HEK293 (cell line): ENCODE measurements at regions not wholly inside any gene's neighbourhood (a gene's known extent, or its start where the extent isn't known, plus 50 kb on each side); places are given as distances from the start of the nearest gene placed in this dataset.
A peak's percentile ranks its signal among the peaks of the same experiment; 100 is the strongest.

Experiments
- CTCF ChIA-PET: fragments of 350-600 bp; formaldehyde crosslinking; extraction: SDS; loops from one replicate; lab custom pipeline; 2021; ENCODE audit warnings: antibody characterized with exemption; lab: Yijun Ruan, JAX
- POLR2A ChIA-PET: fragments of 300-600 bp; formaldehyde crosslinking; extraction: SDS; loops from one replicate; lab custom pipeline; 2020; ENCODE audit warnings: antibody characterized with exemption, inconsistent platforms; lab: Yijun Ruan, JAX
- H3K27ac ChIP-seq: fragments of 200-500 bp; sonication (Bioruptor generic); 2 replicates; pipeline ENCODE4 v1.5.1; 2014; ENCODE audit warnings: low read depth, low read length, control low read depth, inconsistent platforms; ENCODE audit errors: extremely low read depth
- H3K36me3 ChIP-seq, 2 experiments: fragments of 200-500 bp in 1 of 2; sonication (Bioruptor generic) in 1 of 2; 1 replicate in 1 of 2; 2 replicates in 1 of 2; pipeline ENCODE4 v1.5.1; 2014 to 2017; ENCODE audit warnings: inconsistent platforms in 2 of 2, low read length in 2 of 2; ENCODE audit not compliant: control insufficient read depth in 2 of 2, insufficient read depth in 1 of 2
- H3K4me1 ChIP-seq: fragments of 200-500 bp; sonication (Bioruptor generic); 2 replicates; pipeline ENCODE4 v1.5.1; 2014; ENCODE audit warnings: mild to moderate bottlenecking, low read length, inconsistent platforms; ENCODE audit not compliant: control insufficient read depth, insufficient read depth
- H3K4me3 ChIP-seq: 2 replicates; pipeline ENCODE4 v1.5.1; 2011; ENCODE audit warnings: low read depth, mild to moderate bottlenecking, control low read depth, low read length, moderate library complexity
- H3K9me3 ChIP-seq: fragments of 200-500 bp; sonication (Bioruptor generic); 2 replicates; pipeline ENCODE4 v1.5.1; 2014; ENCODE audit warnings: low read depth, low read length, inconsistent platforms; ENCODE audit not compliant: control insufficient read depth, insufficient read depth
- HOXC10 ChIP-seq: sonication (generic); formaldehyde crosslinking; IDR thresholded peaks from 2 replicates; pipeline ENCODE4 v1.8.1; 2023; ENCODE audit warnings: mild to moderate bottlenecking, missing genetic modification reagents
- IKZF3 ChIP-seq: fragments of 450-650 bp; IDR thresholded peaks from 2 replicates; pipeline ENCODE4 v1.5.0; 2018; ENCODE audit warnings: missing biosample characterization, mild to moderate bottlenecking, missing genetic modification characterization, moderate library complexity
- PRDM1 ChIP-seq: fragments of 450-650 bp; formaldehyde crosslinking; IDR thresholded peaks from 2 replicates; pipeline ENCODE4; 2016; ENCODE audit warnings: missing biosample characterization, missing genetic modification characterization
- SALL2 ChIP-seq: fragments of 450-650 bp; formaldehyde crosslinking; IDR thresholded peaks from 2 replicates; pipeline ENCODE4 v1.5.0; 2017; ENCODE audit warnings: missing biosample characterization, mild to moderate bottlenecking, missing genetic modification characterization, borderline replicate concordance
- ZFP37 ChIP-seq: fragments of 450-650 bp; formaldehyde crosslinking; IDR thresholded peaks from 2 replicates; pipeline ENCODE4 v1.5.1; 2016; ENCODE audit warnings: missing biosample characterization, missing genetic modification characterization
- ZNF16 ChIP-seq: fragments of 450-650 bp; formaldehyde crosslinking; IDR thresholded peaks from 2 replicates; pipeline ENCODE4 v1.5.1; 2016; ENCODE audit warnings: low read depth, missing biosample characterization, missing genetic modification characterization
- ZNF23 ChIP-seq: fragments of 450-650 bp; formaldehyde crosslinking; IDR thresholded peaks from 2 replicates; pipeline ENCODE4 v1.5.1; 2016; ENCODE audit warnings: missing biosample characterization, missing genetic modification characterization, borderline replicate concordance
- ZNF292 ChIP-seq: fragments of 450-650 bp; formaldehyde crosslinking; IDR thresholded peaks from 2 replicates; pipeline ENCODE4 v1.5.1; 2016; ENCODE audit warnings: low read depth, missing biosample characterization, missing genetic modification characterization, borderline replicate concordance
- ZNF302 ChIP-seq: fragments of 450-650 bp; formaldehyde crosslinking; IDR thresholded peaks from 2 replicates; pipeline ENCODE4 v1.5.1; 2016; ENCODE audit warnings: missing biosample characterization, missing genetic modification characterization, low read depth
- ZNF433 ChIP-seq: fragments of 450-650 bp; formaldehyde crosslinking; IDR thresholded peaks from 2 replicates; pipeline ENCODE4 v1.5.1; 2016; ENCODE audit warnings: missing biosample characterization, missing genetic modification characterization, low read depth
- ZNF529 ChIP-seq: fragments of 450-650 bp; formaldehyde crosslinking; IDR thresholded peaks from 2 replicates; pipeline ENCODE4 v1.5.1; 2017; ENCODE audit warnings: missing genetic modification characterization, missing biosample characterization; ENCODE audit not compliant: insufficient replicate concordance
- ZNF548 ChIP-seq: fragments of 450-650 bp; formaldehyde crosslinking; IDR thresholded peaks from 2 replicates; pipeline ENCODE4 v1.5.1; 2016; ENCODE audit warnings: missing biosample characterization, missing genetic modification characterization
- ZNF600 ChIP-seq: fragments of 450-650 bp; formaldehyde crosslinking; IDR thresholded peaks from 2 replicates; pipeline ENCODE4 v1.5.1; 2016; ENCODE audit warnings: missing biosample characterization, missing genetic modification characterization
- ZNF777 ChIP-seq: fragments of 450-650 bp; formaldehyde crosslinking; IDR thresholded peaks from 2 replicates; pipeline ENCODE4 v1.5.1; 2017; ENCODE audit warnings: missing biosample characterization, missing genetic modification characterization, borderline replicate concordance
- ZNF792 ChIP-seq: fragments of 450-650 bp; formaldehyde crosslinking; IDR thresholded peaks from 2 replicates; pipeline ENCODE4 v1.5.1; 2016; ENCODE audit warnings: missing biosample characterization, missing genetic modification characterization
- ZSCAN30 ChIP-seq: fragments of 450-650 bp; IDR thresholded peaks from 2 replicates; pipeline ENCODE4 v1.5.1; 2018; ENCODE audit warnings: missing biosample characterization, mild to moderate bottlenecking, missing genetic modification characterization, moderate library complexity
- TF ChIP-seq, protein P1 (sequence below): fragments of 450-650 bp; formaldehyde crosslinking; IDR thresholded peaks from 2 replicates; pipeline ENCODE4 v1.5.1; 2017; ENCODE audit warnings: missing biosample characterization, missing genetic modification characterization
- TF ChIP-seq, protein P2 (sequence below): fragments of 450-650 bp; formaldehyde crosslinking; IDR thresholded peaks from 2 replicates; pipeline ENCODE4 v1.5.1; 2016; ENCODE audit warnings: missing biosample characterization, missing genetic modification characterization
- TF ChIP-seq, protein P3 (sequence below): fragments of 450-650 bp; formaldehyde crosslinking; IDR thresholded peaks from 2 replicates; pipeline ENCODE4 v1.5.1; 2017; ENCODE audit warnings: missing biosample characterization, missing genetic modification characterization
- TF ChIP-seq, protein P4 (sequence below): IDR thresholded peaks from 2 replicates; pipeline ENCODE4 v1.6.1; 2011; ENCODE audit warnings: mild to moderate bottlenecking, low read depth, low read length, borderline replicate concordance
- TF ChIP-seq, protein P5 (sequence below): fragments of 450-650 bp; formaldehyde crosslinking; conservative IDR thresholded peaks from 2 replicates; pipeline ENCODE4 v1.5.1; 2016; ENCODE audit warnings: low read depth, missing biosample characterization, missing genetic modification characterization

DNA sequence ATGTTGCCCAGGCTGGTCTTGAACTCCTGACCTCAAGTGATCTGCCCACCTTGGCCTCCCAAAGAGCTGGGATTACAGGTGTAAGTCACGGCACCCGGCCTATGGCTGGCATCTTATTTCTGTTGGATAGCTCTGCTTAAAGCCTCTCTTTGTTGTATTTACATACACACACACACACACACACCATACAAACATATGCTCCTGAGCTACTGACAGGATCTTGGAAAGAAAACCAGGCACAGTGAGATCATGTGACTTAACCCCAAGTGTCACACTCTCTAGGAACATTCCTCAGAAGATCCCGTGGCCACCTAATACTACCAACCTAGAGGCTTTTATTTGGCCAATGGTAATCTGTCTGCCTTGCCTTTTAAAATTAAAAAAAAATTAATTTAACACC lies 85.1 kb upstream of the HAAO start:
- Histone ChIP-seq H3K27ac (no peak overlapping the region), H3K4me3 (no peak overlapping the region), H3K36me3 (no peaks in the 10 kb centered on the region), H3K9me3 (no peaks in the 10 kb centered on the region), H3K4me1 (no peaks in the 10 kb centered on the region)
- TF ChIP-seq, protein P1, sequence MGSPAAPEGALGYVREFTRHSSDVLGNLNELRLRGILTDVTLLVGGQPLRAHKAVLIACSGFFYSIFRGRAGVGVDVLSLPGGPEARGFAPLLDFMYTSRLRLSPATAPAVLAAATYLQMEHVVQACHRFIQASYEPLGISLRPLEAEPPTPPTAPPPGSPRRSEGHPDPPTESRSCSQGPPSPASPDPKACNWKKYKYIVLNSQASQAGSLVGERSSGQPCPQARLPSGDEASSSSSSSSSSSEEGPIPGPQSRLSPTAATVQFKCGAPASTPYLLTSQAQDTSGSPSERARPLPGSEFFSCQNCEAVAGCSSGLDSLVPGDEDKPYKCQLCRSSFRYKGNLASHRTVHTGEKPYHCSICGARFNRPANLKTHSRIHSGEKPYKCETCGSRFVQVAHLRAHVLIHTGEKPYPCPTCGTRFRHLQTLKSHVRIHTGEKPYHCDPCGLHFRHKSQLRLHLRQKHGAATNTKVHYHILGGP, result peak; percentile 50; the same call in 1 of the 2 replicates
- no peak for TF ChIP-seq SALL2 (tag by site-specific recombination)
- ChIA-PET CTCF (no interaction called here), POLR2A (no interaction called here)

DNA sequence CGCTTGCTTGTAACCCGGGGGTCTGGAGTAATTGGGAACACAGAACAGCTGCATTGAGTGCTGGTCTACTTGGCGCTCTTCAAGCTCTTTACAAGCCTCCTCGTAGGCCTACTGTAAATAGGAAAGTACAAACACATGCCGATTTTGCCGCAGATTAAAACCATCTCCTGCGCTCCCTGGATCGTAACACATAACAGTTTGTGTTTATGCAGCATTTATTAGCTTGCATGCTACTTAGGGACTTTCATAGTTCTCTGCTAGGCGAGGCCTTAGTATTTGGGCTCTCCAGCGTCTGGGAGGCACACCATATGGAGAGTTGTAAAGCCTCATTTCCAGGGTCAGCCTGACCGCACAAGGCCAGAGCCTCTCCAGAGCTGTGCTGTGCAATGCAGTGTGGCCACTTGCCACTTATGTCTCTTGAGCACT lies 84.0 kb upstream of the HAAO start:
- no peaks in the 10 kb centered on the region for H3K36me3 ChIP-seq
- no peak for TF ChIP-seq ZNF433 (tag by site-specific recombination)
- TF ChIP-seq, protein P2, sequence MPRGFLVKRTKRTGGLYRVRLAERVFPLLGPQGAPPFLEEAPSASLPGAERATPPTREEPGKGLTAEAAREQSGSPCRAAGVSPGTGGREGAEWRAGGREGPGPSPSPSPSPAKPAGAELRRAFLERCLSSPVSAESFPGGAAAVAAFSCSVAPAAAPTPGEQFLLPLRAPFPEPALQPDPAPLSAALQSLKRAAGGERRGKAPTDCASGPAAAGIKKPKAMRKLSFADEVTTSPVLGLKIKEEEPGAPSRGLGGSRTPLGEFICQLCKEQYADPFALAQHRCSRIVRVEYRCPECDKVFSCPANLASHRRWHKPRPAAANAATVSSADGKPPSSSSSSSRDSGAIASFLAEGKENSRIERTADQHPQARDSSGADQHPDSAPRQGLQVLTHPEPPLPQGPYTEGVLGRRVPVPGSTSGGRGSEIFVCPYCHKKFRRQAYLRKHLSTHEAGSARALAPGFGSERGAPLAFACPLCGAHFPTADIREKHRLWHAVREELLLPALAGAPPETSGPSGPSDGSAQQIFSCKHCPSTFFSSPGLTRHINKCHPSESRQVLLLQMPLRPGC, result no peak
- TF ChIP-seq ZNF792, result no peak
- TF ChIP-seq ZNF777 (tag by site-specific recombination), result no peak
- no peak for TF ChIP-seq PRDM1 (tag by site-specific recombination)
- TF ChIP-seq ZNF23, result no peak
- TF ChIP-seq, protein P3, sequence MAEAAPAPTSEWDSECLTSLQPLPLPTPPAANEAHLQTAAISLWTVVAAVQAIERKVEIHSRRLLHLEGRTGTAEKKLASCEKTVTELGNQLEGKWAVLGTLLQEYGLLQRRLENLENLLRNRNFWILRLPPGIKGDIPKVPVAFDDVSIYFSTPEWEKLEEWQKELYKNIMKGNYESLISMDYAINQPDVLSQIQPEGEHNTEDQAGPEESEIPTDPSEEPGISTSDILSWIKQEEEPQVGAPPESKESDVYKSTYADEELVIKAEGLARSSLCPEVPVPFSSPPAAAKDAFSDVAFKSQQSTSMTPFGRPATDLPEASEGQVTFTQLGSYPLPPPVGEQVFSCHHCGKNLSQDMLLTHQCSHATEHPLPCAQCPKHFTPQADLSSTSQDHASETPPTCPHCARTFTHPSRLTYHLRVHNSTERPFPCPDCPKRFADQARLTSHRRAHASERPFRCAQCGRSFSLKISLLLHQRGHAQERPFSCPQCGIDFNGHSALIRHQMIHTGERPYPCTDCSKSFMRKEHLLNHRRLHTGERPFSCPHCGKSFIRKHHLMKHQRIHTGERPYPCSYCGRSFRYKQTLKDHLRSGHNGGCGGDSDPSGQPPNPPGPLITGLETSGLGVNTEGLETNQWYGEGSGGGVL (tag by site-specific recombination), result no peak
- no peak for TF ChIP-seq ZNF529 (tag by site-specific recombination)
- no peak for TF ChIP-seq ZNF600 (tag by site-specific recombination)
- TF ChIP-seq, protein P4, sequence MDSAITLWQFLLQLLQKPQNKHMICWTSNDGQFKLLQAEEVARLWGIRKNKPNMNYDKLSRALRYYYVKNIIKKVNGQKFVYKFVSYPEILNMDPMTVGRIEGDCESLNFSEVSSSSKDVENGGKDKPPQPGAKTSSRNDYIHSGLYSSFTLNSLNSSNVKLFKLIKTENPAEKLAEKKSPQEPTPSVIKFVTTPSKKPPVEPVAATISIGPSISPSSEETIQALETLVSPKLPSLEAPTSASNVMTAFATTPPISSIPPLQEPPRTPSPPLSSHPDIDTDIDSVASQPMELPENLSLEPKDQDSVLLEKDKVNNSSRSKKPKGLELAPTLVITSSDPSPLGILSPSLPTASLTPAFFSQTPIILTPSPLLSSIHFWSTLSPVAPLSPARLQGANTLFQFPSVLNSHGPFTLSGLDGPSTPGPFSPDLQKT, result no peak
- no peak for TF ChIP-seq ZNF16 (tag by site-specific recombination)
- TF ChIP-seq ZSCAN30 (tag by site-specific recombination), result no peak
- TF ChIP-seq, protein P5, sequence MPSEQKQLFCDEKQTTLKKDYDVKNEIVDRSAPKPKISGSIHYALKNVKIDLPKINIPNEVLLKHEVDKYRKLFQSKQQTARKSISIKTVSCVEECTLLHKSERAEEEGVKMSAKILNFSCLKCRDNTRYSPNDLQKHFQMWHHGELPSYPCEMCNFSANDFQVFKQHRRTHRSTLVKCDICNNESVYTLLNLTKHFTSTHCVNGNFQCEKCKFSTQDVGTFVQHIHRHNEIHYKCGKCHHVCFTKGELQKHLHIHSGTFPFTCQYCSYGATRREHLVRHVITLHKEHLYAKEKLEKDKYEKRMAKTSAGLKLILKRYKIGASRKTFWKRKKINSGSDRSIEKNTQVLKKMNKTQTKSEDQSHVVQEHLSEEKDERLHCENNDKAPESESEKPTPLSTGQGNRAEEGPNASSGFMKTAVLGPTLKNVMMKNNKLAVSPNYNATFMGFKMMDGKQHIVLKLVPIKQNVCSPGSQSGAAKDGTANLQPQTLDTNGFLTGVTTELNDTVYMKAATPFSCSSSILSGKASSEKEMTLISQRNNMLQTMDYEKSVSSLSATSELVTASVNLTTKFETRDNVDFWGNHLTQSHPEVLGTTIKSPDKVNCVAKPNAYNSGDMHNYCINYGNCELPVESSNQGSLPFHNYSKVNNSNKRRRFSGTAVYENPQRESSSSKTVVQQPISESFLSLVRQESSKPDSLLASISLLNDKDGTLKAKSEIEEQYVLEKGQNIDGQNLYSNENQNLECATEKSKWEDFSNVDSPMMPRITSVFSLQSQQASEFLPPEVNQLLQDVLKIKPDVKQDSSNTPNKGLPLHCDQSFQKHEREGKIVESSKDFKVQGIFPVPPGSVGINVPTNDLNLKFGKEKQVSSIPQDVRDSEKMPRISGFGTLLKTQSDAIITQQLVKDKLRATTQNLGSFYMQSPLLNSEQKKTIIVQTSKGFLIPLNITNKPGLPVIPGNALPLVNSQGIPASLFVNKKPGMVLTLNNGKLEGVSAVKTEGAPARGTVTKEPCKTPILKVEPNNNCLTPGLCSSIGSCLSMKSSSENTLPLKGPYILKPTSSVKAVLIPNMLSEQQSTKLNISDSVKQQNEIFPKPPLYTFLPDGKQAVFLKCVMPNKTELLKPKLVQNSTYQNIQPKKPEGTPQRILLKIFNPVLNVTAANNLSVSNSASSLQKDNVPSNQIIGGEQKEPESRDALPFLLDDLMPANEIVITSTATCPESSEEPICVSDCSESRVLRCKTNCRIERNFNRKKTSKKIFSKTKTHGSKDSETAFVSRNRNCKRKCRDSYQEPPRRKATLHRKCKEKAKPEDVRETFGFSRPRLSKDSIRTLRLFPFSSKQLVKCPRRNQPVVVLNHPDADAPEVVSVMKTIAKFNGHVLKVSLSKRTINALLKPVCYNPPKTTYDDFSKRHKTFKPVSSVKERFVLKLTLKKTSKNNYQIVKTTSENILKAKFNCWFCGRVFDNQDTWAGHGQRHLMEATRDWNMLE (tag by site-specific recombination), result no peak
- no peak for TF ChIP-seq IKZF3 (tag by site-specific recombination)
- TF ChIP-seq ZNF292, result no peak
- TF ChIP-seq ZNF302, result no peak
- TF ChIP-seq ZFP37 (tag by site-specific recombination), result no peak
- TF ChIP-seq ZNF548, result no peak
- no peak for TF ChIP-seq HOXC10 (CRISPR knock-in tag)
- ChIA-PET POLR2A (no interaction called here), CTCF (interaction anchor here (0.7 to 1.1 kb wide), 2 partner anchors 71 to 352 kb away, joined by 3 to 6 read pairs; no protein-coding TSS in a partner anchor)
- no peaks in the 10 kb centered on the region for H3K9me3 ChIP-seq
- H3K4me1 ChIP-seq, result no peaks in the 10 kb centered on the region
- no peak overlapping the region for H3K27ac ChIP-seq
- no peak overlapping the region for H3K4me3 ChIP-seq
